CD14-positive monocyte (primary cell): ENCODE measurements at regions not wholly inside any gene's neighbourhood (a gene's known extent, or its start where the extent isn't known, plus 50 kb on each side); places are given as distances from the start of the nearest gene placed in this dataset.

ENCODE experiments used
- DNase-seq, 3 donors: peaks; one replicate each; pipeline ENCODE4 v3.0.0-alpha.2; 2011 to 2022
- H2AFZ ChIP-seq: 2 replicates; pipeline ENCODE4 v1.6.0; 2012; ENCODE audit warnings: mild to moderate bottlenecking, low read depth, low read length, inconsistent platforms; ENCODE audit not compliant: insufficient read depth, poor library complexity, severe bottlenecking
- H3K27ac ChIP-seq, 2 donors: 1 replicate in 1 of 2; 2 replicates in 1 of 2; pipeline ENCODE4 v1.5.1; 2012 to 2013; ENCODE audit warnings: low read length in 2 of 2, control low read depth in 1 of 2, inconsistent platforms in 1 of 2, low read depth in 1 of 2, mild to moderate bottlenecking in 1 of 2
- H3K27me3 ChIP-seq, 2 donors: one replicate each; pipeline versions ENCODE4 v1.6.0 to v1.6.1; 2011 to 2013; ENCODE audit warnings: low read length in 2 of 2; ENCODE audit not compliant: control insufficient read depth in 2 of 2, insufficient read depth in 2 of 2
- H3K36me3 ChIP-seq, 2 donors: replicated peaks in 1 of 2; 1 replicate in 1 of 2; 2 replicates in 1 of 2; pipeline versions ENCODE4 v1.5.1 to v1.6.1; 2012 to 2013; ENCODE audit warnings: low read length in 2 of 2, control low read depth in 1 of 2, inconsistent platforms in 1 of 2, mild to moderate bottlenecking in 1 of 2; ENCODE audit not compliant: insufficient read depth in 2 of 2, control insufficient read depth in 1 of 2
- H3K4me1 ChIP-seq, 2 donors: 1 replicate in 1 of 2; 2 replicates in 1 of 2; pipeline versions ENCODE4 v1.5.1 to v1.6.1; 2012 to 2013; ENCODE audit warnings: low read length in 2 of 2, control low read depth in 1 of 2, inconsistent platforms in 1 of 2, mild to moderate bottlenecking in 1 of 2, moderate library complexity in 1 of 2; ENCODE audit not compliant: insufficient read depth in 2 of 2, control insufficient read depth in 1 of 2
- H3K4me2 ChIP-seq: replicated peaks from 2 replicates; pipeline ENCODE3; 2012; ENCODE audit warnings: low read length, moderate library complexity, mild to moderate bottlenecking; ENCODE audit not compliant: poor library complexity, severe bottlenecking; ENCODE audit errors: extremely low read depth
- H3K4me3 ChIP-seq, 3 experiments: fragments of 200-600 bp in 1 of 3; sonication (generic) in 1 of 3; replicated peaks in 1 of 3; 1 replicate in 2 of 3; 2 replicates in 1 of 3; pipeline ENCODE4 v1.5.1; 2011 to 2013; ENCODE audit warnings: low read length in 3 of 3, mild to moderate bottlenecking in 3 of 3, control low read depth in 2 of 3, low read depth in 2 of 3, inconsistent platforms in 1 of 3, moderate library complexity in 1 of 3
- H3K79me2 ChIP-seq: 2 replicates; pipeline ENCODE4 v1.6.0; 2012; ENCODE audit warnings: mild to moderate bottlenecking, control low read depth, inconsistent platforms, low read length, moderate library complexity; ENCODE audit not compliant: insufficient read depth
- H3K9ac ChIP-seq: 2 replicates; pipeline ENCODE4 v1.6.0; 2017; ENCODE audit warnings: low read length, mild to moderate bottlenecking; ENCODE audit not compliant: insufficient read depth, poor library complexity, severe bottlenecking
- H3K9me3 ChIP-seq, 2 donors: replicated peaks in 1 of 2; 1 replicate in 1 of 2; 2 replicates in 1 of 2; pipeline versions ENCODE4 v1.5.1 to v1.6.1; 2012 to 2013; ENCODE audit warnings: low read length in 2 of 2, control low read depth in 1 of 2; ENCODE audit not compliant: control insufficient read depth in 1 of 2, insufficient read depth in 1 of 2
- H4K20me1 ChIP-seq: 2 replicates; pipeline ENCODE4 v1.6.0; 2012; ENCODE audit warnings: mild to moderate bottlenecking, low read length, control low read depth, moderate library complexity; ENCODE audit not compliant: insufficient read depth
- H3K27ac Mint-ChIP-seq, 7 donors: one replicate each; pipeline ENCODE4 v1.8.0; 2020; ENCODE audit warnings: mild to moderate bottlenecking in 7 of 7, mixed read lengths in 7 of 7, moderate library complexity in 6 of 7, inconsistent platforms in 2 of 7
- H3K27me3 Mint-ChIP-seq, 3 donors: one replicate each; pipeline ENCODE4 v1.8.0; 2021 to 2022; ENCODE audit warnings: low read depth in 3 of 3, mild to moderate bottlenecking in 3 of 3, mixed read lengths in 3 of 3, moderate library complexity in 3 of 3, inconsistent platforms in 1 of 3
- H3K36me3 Mint-ChIP-seq, 2 donors: one replicate each; pipeline ENCODE4 v1.8.0; 2020; ENCODE audit warnings: mixed read lengths in 2 of 2, inconsistent platforms in 1 of 2, mild to moderate bottlenecking in 1 of 2
- H3K4me1 Mint-ChIP-seq: one replicate; pipeline ENCODE4 v1.8.0; 2020; ENCODE audit warnings: mild to moderate bottlenecking, mixed read lengths
- H3K4me3 Mint-ChIP-seq, 2 donors: one replicate each; pipeline ENCODE4 v1.8.0; 2020; ENCODE audit warnings: mild to moderate bottlenecking in 2 of 2, mixed read lengths in 2 of 2, moderate library complexity in 1 of 2
- H3K9me3 Mint-ChIP-seq, 7 donors: one replicate each; pipeline ENCODE4 v1.8.0; 2020 to 2022; ENCODE audit warnings: mixed read lengths in 7 of 7, mild to moderate bottlenecking in 6 of 7, moderate library complexity in 6 of 7, inconsistent platforms in 2 of 7
- CTCF ChIP-seq: fragments of 200-600 bp; IDR thresholded peaks from one replicate; pipeline ENCODE4 v1.8.0; 2022; ENCODE audit warnings: antibody characterized with exemption, mild to moderate bottlenecking
- WGBS: methylation state at CpG from one replicate; pipeline ENCODE4 v1.1.5; 2013; ENCODE audit warnings: missing lambda C conversion rate; ENCODE audit not compliant: insufficient coverage; 5-methylcytosine and 5-hydroxymethylcytosine counted together
- intact Hi-C, 2 donors: fragments of 100-400 bp; cut with micrococcal nuclease; formaldehyde crosslinking; loops; one replicate each; pipeline versions ENCODE4 v1.15.0 to v1.15.1; 2023

DNA sequence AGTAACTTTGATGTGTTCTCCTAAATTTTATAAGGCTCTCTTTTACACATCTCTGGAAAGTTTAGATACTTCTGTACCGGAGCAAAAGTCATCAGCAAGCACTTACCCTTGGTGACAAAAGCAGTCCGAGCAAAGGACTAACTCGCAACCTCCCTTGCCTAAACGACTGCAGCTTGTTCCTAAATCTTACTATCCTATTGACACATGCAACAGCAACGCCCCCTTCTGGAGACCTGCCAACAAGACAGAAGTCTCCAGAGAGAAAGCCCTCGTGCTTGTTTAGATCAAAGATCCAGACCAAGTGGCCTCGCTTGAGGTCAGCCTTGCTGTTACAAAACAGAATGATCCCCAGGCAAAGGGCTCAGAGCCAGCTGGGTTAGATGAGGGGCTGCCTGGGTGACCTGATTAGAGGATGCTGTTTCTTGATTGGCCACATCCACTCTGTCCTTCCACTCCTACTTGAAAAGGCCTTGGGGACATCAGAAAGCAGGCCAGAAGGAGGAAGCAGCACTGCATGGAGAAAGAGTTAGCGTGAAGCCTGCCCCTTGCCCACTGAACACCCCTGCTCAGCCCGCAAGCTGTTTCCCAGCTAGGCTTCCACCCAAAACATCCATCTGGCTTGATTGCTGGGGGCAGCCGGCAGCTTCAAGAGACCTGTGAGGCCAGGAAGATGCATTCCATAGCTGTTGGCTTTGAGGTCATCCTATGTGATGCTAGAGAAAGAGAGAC is 94.3 kb downstream of the HNRNPLL start:
- no peak overlapping the region for H3K4me2 ChIP-seq
- 40% methylated on average over 8 of the region's 10 CpGs for WGBS
- H3K9me3 ChIP-seq, result peaks cover 7 to 8% of the 10 kb centered on the region in 2 donors
- Mint-ChIP-seq H3K36me3 (peaks cover 0 to 5% of the 10 kb centered on the region in 2 donors), H3K27me3 (peaks cover under 1 to 8% (median 4%) of the 10 kb centered on the region in 3 donors), H3K9me3 (peaks cover 4 to 17% (median 12%) of the 10 kb centered on the region in 7 donors), H3K27ac (peak overlapping the region in 3 of 7 donors; percentile 50 to 73 (median 64)), H3K4me3 (no peak overlapping the region), H3K4me1 (peaks cover 10% of the 10 kb centered on the region)
- H3K79me2 ChIP-seq, result no peaks in the 10 kb centered on the region
- no peaks in the 10 kb centered on the region for H3K4me1 ChIP-seq
- peak; percentile 74 to 86 (median 80) for DNase-seq
- peak overlapping the region; percentile 63 for H2AFZ ChIP-seq
- no peaks in the 10 kb centered on the region for H3K36me3 ChIP-seq
- no peaks in the 10 kb centered on the region for H3K27me3 ChIP-seq
- no peak overlapping the region for H3K27ac ChIP-seq
- no peak overlapping the region for H3K9ac ChIP-seq
- H4K20me1 ChIP-seq, result no peaks in the 10 kb centered on the region
- no peak overlapping the region for H3K4me3 ChIP-seq
- TF ChIP-seq CTCF, result peak; percentile 78
- intact Hi-C loops, result loop anchor here (2.0 to 5.0 kb wide), 2 partner anchors 191 to 192 kb away; no protein-coding TSS in a partner anchor

DNA sequence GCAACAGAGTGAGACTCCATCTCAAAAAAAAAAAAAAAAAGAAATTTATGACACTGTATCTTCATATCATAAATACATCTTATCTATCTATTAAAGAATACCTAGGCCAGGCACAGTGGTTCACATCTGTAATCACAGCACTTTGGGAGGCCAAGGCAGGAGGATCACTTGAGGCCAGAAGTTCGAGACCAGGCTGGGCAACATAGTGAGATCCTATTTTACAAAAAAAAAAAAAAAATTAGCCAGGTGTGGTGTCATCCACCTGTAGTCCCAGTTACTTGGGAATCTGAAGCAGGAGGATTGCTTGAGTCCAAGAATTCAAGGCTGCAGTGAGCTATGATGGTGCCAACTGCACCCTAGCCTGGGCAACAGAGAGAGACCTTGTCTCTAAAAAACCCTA is 95.0 kb downstream of the HNRNPLL start:
- peaks cover 0 to 5% of the 10 kb centered on the region in 2 donors for H3K36me3 Mint-ChIP-seq
- peaks cover 3 to 12% (median 4%) of the 10 kb centered on the region in 3 donors for H3K27me3 Mint-ChIP-seq
- H4K20me1 ChIP-seq, result no peaks in the 10 kb centered on the region
- H3K4me2 ChIP-seq, result no peak overlapping the region
- H3K4me1 Mint-ChIP-seq, result peaks cover 10% of the 10 kb centered on the region
- H3K27ac Mint-ChIP-seq, result no peak overlapping the region
- 80% methylated on average over 1 of the region's 1 CpG for WGBS
- H3K9ac ChIP-seq, result no peak overlapping the region
- no peaks in the 10 kb centered on the region for H3K4me1 ChIP-seq
- no peaks in the 10 kb centered on the region for H3K36me3 ChIP-seq
- no peak for TF ChIP-seq CTCF
- H2AFZ ChIP-seq, result no peak overlapping the region
- H3K9me3 ChIP-seq, result peaks cover 7 to 8% of the 10 kb centered on the region in 2 donors
- H3K27ac ChIP-seq, result no peak overlapping the region
- no peaks in the 10 kb centered on the region for H3K79me2 ChIP-seq
- no peaks in the 10 kb centered on the region for H3K27me3 ChIP-seq
- no peak for DNase-seq
- no peak overlapping the region for H3K4me3 ChIP-seq
- intact Hi-C loops, result loop anchor here (2.0 to 5.0 kb wide), 2 partner anchors 190 to 191 kb away; no protein-coding TSS in a partner anchor
- no peak overlapping the region for H3K4me3 Mint-ChIP-seq
- H3K9me3 Mint-ChIP-seq, result peaks cover 4 to 17% (median 12%) of the 10 kb centered on the region in 7 donors
